WTC11 (cell line): ENCODE measurements at regions not wholly inside any gene's neighbourhood (a gene's known extent, or its start where the extent isn't known, plus 50 kb on each side); places are given as distances from the start of the nearest gene placed in this dataset.

Experiments used
- ATAC-seq: fragments of 200-7000 bp; cut with Tn5 transposase; 2 replicates; pipeline ENCODE4 v1.10.0; 2021; ENCODE audit warnings: mild to moderate bottlenecking, moderate library complexity
- CTCF ChIA-PET: fragments of 300-600 bp; sonication (Branson Sonifier 250); formaldehyde crosslinking; loops from one replicate; lab custom pipeline; 2021; ENCODE audit warnings: antibody characterized with exemption; lab: Charles Lee
- POLR2A ChIA-PET: fragments of 350-600 bp; sonication (Branson Sonifier 250); formaldehyde crosslinking; loops from one replicate; lab custom pipeline; 2021; ENCODE audit warnings: antibody characterized with exemption; lab: Charles Lee
- DNase-seq: peaks from one replicate; pipeline ENCODE4 v3.0.0; 2021; ENCODE audit warnings: low spot score
- H3K27ac Mint-ChIP-seq: 2 replicates; pipeline ENCODE4 v1.8.0; 2021; ENCODE audit warnings: mixed read lengths
- H3K27me3 Mint-ChIP-seq: 2 replicates; pipeline ENCODE4 v1.8.0; 2021; ENCODE audit warnings: low read depth, mild to moderate bottlenecking, moderate library complexity, mixed read lengths
- H3K36me3 Mint-ChIP-seq: 2 replicates; pipeline ENCODE4 v1.8.0; 2021; ENCODE audit warnings: mixed read lengths
- H3K4me1 Mint-ChIP-seq: 2 replicates; pipeline ENCODE4 v1.8.0; 2022; ENCODE audit warnings: mixed read lengths
- H3K4me3 Mint-ChIP-seq: 2 replicates; pipeline ENCODE4 v1.8.0; 2021; ENCODE audit warnings: mild to moderate bottlenecking, moderate library complexity, mixed read lengths
- H3K9me3 Mint-ChIP-seq: 2 replicates; pipeline ENCODE4 v1.8.0; 2021; ENCODE audit warnings: mixed read lengths
- ATF6 ChIP-seq: sonication (generic); formaldehyde crosslinking; IDR thresholded peaks from 2 replicates; pipeline ENCODE4 v1.8.1; 2023; ENCODE audit warnings: mild to moderate bottlenecking, missing genetic modification reagents
- CBFB ChIP-seq: sonication (generic); formaldehyde crosslinking; IDR thresholded peaks from 2 replicates; pipeline ENCODE4 v1.8.1; 2022; ENCODE audit warnings: mild to moderate bottlenecking, low read depth, missing genetic modification reagents
- CDX4 ChIP-seq: fragments of 250-450 bp; sonication (Bioruptor Pico); IDR thresholded peaks from 2 replicates; pipeline ENCODE4 v1.9.0; 2021; ENCODE audit warnings: moderate library complexity, mild to moderate bottlenecking, inconsistent platforms, borderline replicate concordance
- ESRRA ChIP-seq: sonication (generic); formaldehyde crosslinking; IDR thresholded peaks from 2 replicates; pipeline ENCODE4 v1.8.1; 2022; ENCODE audit warnings: mild to moderate bottlenecking, missing genetic modification reagents, borderline replicate concordance
- FOXJ3 ChIP-seq: sonication (generic); formaldehyde crosslinking; IDR thresholded peaks from 2 replicates; pipeline ENCODE4 v1.9.0; 2021; ENCODE audit warnings: missing genetic modification reagents, mild to moderate bottlenecking, borderline replicate concordance
- FOXP1 ChIP-seq: sonication (generic); formaldehyde crosslinking; IDR thresholded peaks from 2 replicates; pipeline ENCODE4 v1.8.0; 2022; ENCODE audit warnings: missing genetic modification reagents, mild to moderate bottlenecking, moderate library complexity, borderline replicate concordance
- GRHL2 ChIP-seq: fragments of 250-450 bp; sonication (Bioruptor Pico); IDR thresholded peaks from 2 replicates; pipeline ENCODE4 v1.8.0; 2022; ENCODE audit warnings: mild to moderate bottlenecking, moderate library complexity; ENCODE audit not compliant: insufficient replicate concordance, severe bottlenecking
- KAT7 ChIP-seq: sonication (generic); formaldehyde crosslinking; IDR thresholded peaks from 2 replicates; pipeline ENCODE4 v1.8.1; 2023; ENCODE audit warnings: missing genetic modification reagents, mild to moderate bottlenecking, borderline replicate concordance
- MLX ChIP-seq: sonication (generic); formaldehyde crosslinking; IDR thresholded peaks from 2 replicates; pipeline ENCODE4 v1.8.1; 2023; ENCODE audit warnings: mild to moderate bottlenecking, missing genetic modification reagents, moderate library complexity
- RELA ChIP-seq: sonication (generic); formaldehyde crosslinking; IDR thresholded peaks from 2 replicates; pipeline ENCODE4 v1.8.1; 2022; ENCODE audit warnings: missing genetic modification reagents, mild to moderate bottlenecking, borderline replicate concordance
- SMAD3 ChIP-seq: sonication (generic); formaldehyde crosslinking; IDR thresholded peaks from 2 replicates; pipeline ENCODE4 v1.8.0; 2022; ENCODE audit warnings: missing genetic modification reagents, mild to moderate bottlenecking, borderline replicate concordance
- ZNF219 ChIP-seq: sonication (generic); formaldehyde crosslinking; IDR thresholded peaks from 2 replicates; pipeline ENCODE4 v1.8.0; 2023; ENCODE audit warnings: missing genetic modification reagents, mild to moderate bottlenecking, borderline replicate concordance
- ZNF423 ChIP-seq: fragments of 250-450 bp; sonication (Bioruptor Pico); IDR thresholded peaks from 2 replicates; pipeline ENCODE4 v2.1.2; 2022; ENCODE audit warnings: mild to moderate bottlenecking, moderate library complexity
- ZNF532 ChIP-seq: fragments of 250-450 bp; sonication (Bioruptor Pico); IDR thresholded peaks from 2 replicates; pipeline ENCODE4 v1.9.0; 2021; ENCODE audit warnings: mild to moderate bottlenecking, borderline replicate concordance
- ZNF671 ChIP-seq: fragments of 250-450 bp; sonication (Bioruptor Pico); IDR thresholded peaks from 2 replicates; pipeline ENCODE4 v1.8.0; 2021; ENCODE audit warnings: mild to moderate bottlenecking
- ZSCAN18 ChIP-seq: fragments of 250-450 bp; sonication (Bioruptor Pico); IDR thresholded peaks from 2 replicates; pipeline ENCODE4 v2.1.2; 2022; ENCODE audit warnings: mild to moderate bottlenecking, moderate library complexity

- TF ChIP-seq SMAD3: no peak
- TF ChIP-seq KAT7: no peak
- no peak for TF ChIP-seq ESRRA (CRISPR knock-in tag)
- no peak for TF ChIP-seq MLX (CRISPR knock-in tag)
- TF ChIP-seq RELA (CRISPR knock-in tag): no peak
- no peak for TF ChIP-seq FOXP1 (CRISPR knock-in tag)
- TF ChIP-seq FOXJ3 (CRISPR knock-in tag): no peak
- no peak for TF ChIP-seq GRHL2 (CRISPR knock-in tag)
- TF ChIP-seq ZNF423 (CRISPR knock-in tag): no peak
These were observed 213.3 kb downstream of the MDFIC start (continued) for GRCh38 chr7:115135146-115135545.

- Mint-ChIP-seq H3K9me3 (peaks cover 5% of the 10 kb centered on the region), H3K4me1 (peaks cover 13% of the 10 kb centered on the region), H3K27me3 (no peaks in the 10 kb centered on the region), H3K36me3 (no peaks in the 10 kb centered on the region), H3K27ac (no peak overlapping the region), H3K4me3 (no peak overlapping the region)
- ATAC-seq (no peak), DNase-seq (no peak)
- CTCF ChIA-PET: no interaction called here
- TF ChIP-seq CBFB (CRISPR knock-in tag) (no peak), ZNF671 (CRISPR knock-in tag) (no peak), ZNF219 (CRISPR knock-in tag) (no peak), CDX4 (CRISPR knock-in tag) (no peak), ZSCAN18 (no peak)
- POLR2A ChIA-PET: no interaction called here
These were observed 211.4 kb downstream of the MDFIC start for GRCh38 chr7:115133248-115133647.

- no peak for DNase-seq
- ChIA-PET POLR2A (no interaction called here), CTCF (no interaction called here)
- Mint-ChIP-seq H3K4me3 (no peak overlapping the region), H3K27ac (no peak overlapping the region), H3K4me1 (peaks cover 13% of the 10 kb centered on the region), H3K9me3 (peaks cover 5% of the 10 kb centered on the region), H3K36me3 (no peaks in the 10 kb centered on the region), H3K27me3 (no peaks in the 10 kb centered on the region)
- ATAC-seq: no peak
- no peak for TF ChIP-seq ATF6
- TF ChIP-seq ZNF532 (CRISPR knock-in tag): no peak
These were observed 210.2 kb downstream of the MDFIC start for GRCh38 chr7:115132096-115132495.
